ENCODE measurements at regions not wholly inside any gene's neighbourhood (a gene's known extent, or its start where the extent isn't known, plus 50 kb on each side); places are given as distances from the start of the nearest gene placed in this dataset.
"Not testable (repeated sequence)": the region's sequence is repeated elsewhere in the genome, so short reads cannot be mapped to it uniquely, and the experiment has no call there.

DNA sequence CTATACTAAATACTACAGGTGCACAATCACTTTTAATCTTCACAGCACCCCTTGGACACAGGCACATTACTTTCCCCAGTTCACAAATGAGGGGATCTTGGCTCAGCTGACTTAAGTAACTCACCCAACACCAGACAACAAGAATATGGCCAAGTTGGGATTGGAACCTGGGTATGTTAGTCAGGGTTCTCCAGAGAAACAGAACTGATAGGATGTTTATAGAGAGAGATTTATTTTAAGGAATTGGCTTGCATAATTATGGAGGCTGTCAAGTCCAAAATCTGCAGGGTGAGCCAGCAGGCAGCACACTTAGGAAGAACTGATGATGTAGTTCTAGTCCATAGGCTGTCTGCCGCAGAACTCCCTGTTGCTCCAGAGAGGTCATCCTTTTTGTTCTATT is 312.9 kb downstream of the MAN2A1 start:
- no peak for TF ChIP-seq POLR2A (IDR thresholded peaks at IDR 0.05)
- TF ChIP-seq, protein P1, sequence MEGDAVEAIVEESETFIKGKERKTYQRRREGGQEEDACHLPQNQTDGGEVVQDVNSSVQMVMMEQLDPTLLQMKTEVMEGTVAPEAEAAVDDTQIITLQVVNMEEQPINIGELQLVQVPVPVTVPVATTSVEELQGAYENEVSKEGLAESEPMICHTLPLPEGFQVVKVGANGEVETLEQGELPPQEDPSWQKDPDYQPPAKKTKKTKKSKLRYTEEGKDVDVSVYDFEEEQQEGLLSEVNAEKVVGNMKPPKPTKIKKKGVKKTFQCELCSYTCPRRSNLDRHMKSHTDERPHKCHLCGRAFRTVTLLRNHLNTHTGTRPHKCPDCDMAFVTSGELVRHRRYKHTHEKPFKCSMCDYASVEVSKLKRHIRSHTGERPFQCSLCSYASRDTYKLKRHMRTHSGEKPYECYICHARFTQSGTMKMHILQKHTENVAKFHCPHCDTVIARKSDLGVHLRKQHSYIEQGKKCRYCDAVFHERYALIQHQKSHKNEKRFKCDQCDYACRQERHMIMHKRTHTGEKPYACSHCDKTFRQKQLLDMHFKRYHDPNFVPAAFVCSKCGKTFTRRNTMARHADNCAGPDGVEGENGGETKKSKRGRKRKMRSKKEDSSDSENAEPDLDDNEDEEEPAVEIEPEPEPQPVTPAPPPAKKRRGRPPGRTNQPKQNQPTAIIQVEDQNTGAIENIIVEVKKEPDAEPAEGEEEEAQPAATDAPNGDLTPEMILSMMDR (IDR thresholded peaks at IDR 0.05), result no peak
- 100% methylated on average over 1 of the region's 1 CpG for WGBS (ENCODE audit: insufficient coverage, low coverage, low lambda C conversion rate, missing lambda C conversion rate)
- H3K9me3 ChIP-seq, result no peaks in the 10 kb centered on the region
- intact Hi-C loops (cut with DNase I), result no loop called here
- no peak overlapping the region for H3K4me3 ChIP-seq
- H3K27ac ChIP-seq, result no peak overlapping the region
- ATAC-seq (no peak), DNase-seq (no peak)
- H3K27me3 ChIP-seq, result no peaks in the 10 kb centered on the region
- H3K36me3 ChIP-seq, result no peaks in the 10 kb centered on the region
- H3K4me1 ChIP-seq, result peaks cover 0 to 19% (median 1%) of the 10 kb centered on the region in 4 donors

DNA sequence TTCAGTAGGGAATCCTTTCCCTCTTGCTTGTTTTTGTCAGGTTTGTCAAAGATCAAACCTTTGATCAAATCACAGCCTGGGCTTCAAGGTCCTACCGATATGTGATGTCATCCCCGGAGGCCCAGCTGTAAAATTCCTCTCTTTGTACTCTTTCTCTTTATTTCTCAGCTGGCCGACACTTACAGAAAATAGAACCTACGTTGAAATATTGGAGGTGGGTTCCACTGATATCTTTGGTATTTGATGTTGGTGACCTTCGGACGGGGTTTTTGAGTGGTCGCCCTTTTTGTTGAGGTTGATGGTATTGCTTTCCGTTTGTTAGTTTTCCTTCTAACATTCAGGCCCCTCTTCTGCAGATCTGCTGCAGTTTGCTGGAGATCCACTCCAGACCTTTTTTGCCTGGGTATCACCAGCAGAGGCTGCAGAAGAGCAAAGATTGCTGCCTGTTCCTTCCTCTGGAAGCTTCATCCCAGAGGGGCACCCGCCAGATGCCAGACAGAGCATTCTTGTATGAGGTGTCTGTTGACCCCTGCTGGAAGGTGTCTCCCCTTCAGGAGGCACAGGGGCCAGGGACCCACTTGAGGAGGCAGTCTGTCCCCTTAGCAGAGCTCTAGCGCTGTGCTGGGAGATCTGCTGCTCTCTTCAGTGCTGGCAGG is 316.3 kb downstream of the MAN2A1 start:
- ATAC-seq; H3K36me3 ChIP-seq; H3K27me3 ChIP-seq; intact Hi-C loops (cut with DNase I); H3K9me3 ChIP-seq; DNase-seq; H3K27ac ChIP-seq; H3K4me1 ChIP-seq; H3K4me3 ChIP-seq: not testable (repeated sequence)
- TF ChIP-seq, protein P1 (IDR thresholded peaks at IDR 0.05), result peak in 1 of 4 donors; percentile 18
- 83% methylated on average over 10 of the region's 10 CpGs for WGBS (ENCODE audit: insufficient coverage, low coverage, low lambda C conversion rate, missing lambda C conversion rate)

DNA sequence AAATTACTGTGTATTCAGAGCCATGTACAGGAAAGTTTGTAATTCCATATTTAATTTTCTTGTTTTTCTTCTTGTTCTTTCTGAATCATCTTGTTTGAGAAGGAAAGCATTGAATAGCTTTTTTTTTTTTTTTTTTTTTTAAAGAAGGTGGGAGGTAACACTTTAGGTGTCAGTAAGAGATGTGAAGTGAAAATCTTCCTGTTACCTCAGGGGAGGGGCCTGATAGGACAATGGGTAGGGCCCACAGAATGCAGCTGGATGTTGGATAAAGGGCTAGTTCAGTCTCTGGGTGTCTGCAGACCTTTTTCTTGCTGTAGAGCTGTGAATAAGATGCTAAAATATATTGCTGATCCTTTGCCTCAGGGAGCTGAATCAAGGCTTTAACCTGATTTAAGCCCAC is 317.4 kb downstream of the MAN2A1 start:
- H3K9me3 ChIP-seq, result no peaks in the 10 kb centered on the region
- H3K4me1 ChIP-seq, result no peaks in the 10 kb centered on the region
- no peak for TF ChIP-seq POLR2A (IDR thresholded peaks at IDR 0.05)
- TF ChIP-seq, protein P1 (IDR thresholded peaks at IDR 0.05), result no peak
- intact Hi-C loops (cut with DNase I), result no loop called here
- no peaks in the 10 kb centered on the region for H3K36me3 ChIP-seq
- H3K27me3 ChIP-seq, result no peaks in the 10 kb centered on the region
- ATAC-seq (no peak), DNase-seq (no peak)
- H3K27ac ChIP-seq, result no peak overlapping the region
- no peak overlapping the region for H3K4me3 ChIP-seq

DNA sequence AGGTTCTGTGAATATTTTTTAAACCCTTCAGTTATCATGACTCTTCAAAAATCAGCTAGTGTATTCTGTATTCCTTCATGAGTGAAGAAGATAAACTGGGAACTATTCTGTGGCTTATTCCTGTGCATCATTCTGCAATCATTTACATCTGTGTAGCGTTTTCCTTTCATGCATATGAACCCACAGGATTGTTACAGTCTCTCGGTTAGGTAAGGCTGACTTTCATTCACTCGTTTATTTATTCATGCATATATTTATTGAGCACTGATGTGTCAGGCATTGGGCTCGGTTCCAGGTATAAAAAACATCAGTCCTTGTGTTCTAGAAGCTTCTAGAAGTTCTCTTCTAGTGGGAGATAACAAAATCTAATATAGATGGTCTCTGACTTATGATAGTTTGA is 318.4 kb downstream of the MAN2A1 start:
- Histone ChIP-seq H3K4me1 (no peaks in the 10 kb centered on the region), H3K27me3 (no peaks in the 10 kb centered on the region), H3K36me3 (no peaks in the 10 kb centered on the region), H3K9me3 (no peaks in the 10 kb centered on the region), H3K4me3 (no peak overlapping the region), H3K27ac (no peak overlapping the region)
- WGBS (ENCODE audit: insufficient coverage, low coverage, low lambda C conversion rate, missing lambda C conversion rate), result 69% methylated on average over 4 of the region's 4 CpGs
- intact Hi-C loops (cut with DNase I), result no loop called here
- DNase-seq, result no peak
- no peak for TF ChIP-seq POLR2A (IDR thresholded peaks at IDR 0.05)
- TF ChIP-seq, protein P1 (IDR thresholded peaks at IDR 0.05), result no peak
- no peak for ATAC-seq

DNA sequence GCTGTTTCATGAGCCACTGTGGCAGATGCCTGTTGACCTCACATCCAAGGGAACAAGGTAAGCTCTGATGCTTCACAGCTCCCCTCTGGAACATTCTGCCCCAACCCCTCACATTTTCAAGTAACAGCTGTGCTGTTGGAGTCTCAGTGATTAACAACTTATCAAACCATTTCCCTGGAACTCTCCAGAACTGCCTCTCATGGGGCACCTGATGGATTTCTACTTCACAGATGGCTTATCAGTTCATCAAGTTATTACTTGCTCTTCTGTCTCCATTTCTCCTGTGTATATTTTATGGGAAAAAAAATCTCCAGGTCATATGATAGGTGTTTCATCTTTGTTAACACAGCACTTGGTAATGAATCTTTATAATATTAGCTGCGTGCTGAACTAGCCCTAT is 322.4 kb downstream of the MAN2A1 start:
- Histone ChIP-seq H3K4me1 (no peaks in the 10 kb centered on the region), H3K27ac (no peak overlapping the region), H3K9me3 (no peaks in the 10 kb centered on the region), H3K27me3 (no peaks in the 10 kb centered on the region), H3K36me3 (no peaks in the 10 kb centered on the region), H3K4me3 (no peak overlapping the region)
- 90% methylated on average over 1 of the region's 1 CpG for WGBS (ENCODE audit: insufficient coverage, low coverage, low lambda C conversion rate, missing lambda C conversion rate)
- no peak for TF ChIP-seq POLR2A (IDR thresholded peaks at IDR 0.05)
- TF ChIP-seq, protein P1 (IDR thresholded peaks at IDR 0.05), result no peak
- DNase-seq (no peak), ATAC-seq (no peak)
- intact Hi-C loops (cut with DNase I), result no loop called here
